Activated naive CD8-positive, alpha-beta T cell treated with anti-CD3 and anti-CD28 coated beads, Interleukin-2, amount 10 ng/mL, durations not matched to agents 7 days and 5 days (primary cell): ENCODE measurements at regions not wholly inside any gene's neighbourhood (a gene's known extent, or its start where the extent isn't known, plus 50 kb on each side); places are given as distances from the start of the nearest gene placed in this dataset.

Experiments used
- ATAC-seq: fragments of 150-1000 bp; cut with Tn5 transposase; one replicate; pipeline ENCODE4 v1.10.0; 2021; ENCODE audit warnings: low read depth, moderate library complexity
- POLR2A ChIA-PET: fragments of 350-600 bp; sonication (Branson Sonifier 250); formaldehyde crosslinking; loops from one replicate; lab custom pipeline; 2021; ENCODE audit warnings: antibody characterized with exemption; lab: Charles Lee
- DNase-seq: peaks from one replicate; pipeline ENCODE4 v3.0.0; 2021
- H3K27ac Mint-ChIP-seq: one replicate; pipeline ENCODE4 v1.8.0; 2022; ENCODE audit warnings: mild to moderate bottlenecking, mixed read lengths
- H3K27me3 Mint-ChIP-seq: one replicate; pipeline ENCODE4 v1.8.0; 2022; ENCODE audit warnings: mild to moderate bottlenecking, moderate library complexity, mixed read lengths
- H3K36me3 Mint-ChIP-seq: one replicate; pipeline ENCODE4 v1.8.0; 2021; ENCODE audit warnings: mild to moderate bottlenecking, mixed read lengths
- H3K4me1 Mint-ChIP-seq: one replicate; pipeline ENCODE4 v1.8.0; 2021; ENCODE audit warnings: mixed read lengths
- H3K4me3 Mint-ChIP-seq: one replicate; pipeline ENCODE4 v1.8.0; 2022; ENCODE audit warnings: mild to moderate bottlenecking, moderate library complexity, mixed read lengths
- H3K9me3 Mint-ChIP-seq: one replicate; pipeline ENCODE4 v1.8.0; 2021; ENCODE audit warnings: mixed read lengths

- Mint-ChIP-seq H3K36me3 (no peaks in the 10 kb centered on the region), H3K4me3 (no peak overlapping the region), H3K27ac (no peak overlapping the region), H3K9me3 (no peaks in the 10 kb centered on the region), H3K4me1 (no peaks in the 10 kb centered on the region), H3K27me3 (peaks cover 28% of the 10 kb centered on the region)
- POLR2A ChIA-PET = no interaction called here
- DNase-seq (no peak), ATAC-seq (no peak)
Observed at GRCh38 chr17:27977751-27978688, 64.5 kb upstream of the NLK start.

GRCh38 chr17:27978689-27979175 lies 63.7 kb upstream of the NLK start:
- H3K27me3 Mint-ChIP-seq = peaks cover 28% of the 10 kb centered on the region
- H3K36me3 Mint-ChIP-seq = no peaks in the 10 kb centered on the region
- H3K4me3 Mint-ChIP-seq = no peak overlapping the region
- H3K4me1 Mint-ChIP-seq = no peaks in the 10 kb centered on the region
- no peak overlapping the region for H3K27ac Mint-ChIP-seq
- POLR2A ChIA-PET = no interaction called here
- ATAC-seq = no peak
- DNase-seq = no peak
- no peaks in the 10 kb centered on the region for H3K9me3 Mint-ChIP-seq

GRCh38 chr17:27980043-27980442 lies 62.4 kb upstream of the NLK start:
- Mint-ChIP-seq H3K4me1 (no peaks in the 10 kb centered on the region), H3K4me3 (no peak overlapping the region), H3K9me3 (no peaks in the 10 kb centered on the region), H3K27me3 (peaks cover 28% of the 10 kb centered on the region), H3K36me3 (no peaks in the 10 kb centered on the region), H3K27ac (no peak overlapping the region)
- no peak for ATAC-seq
- POLR2A ChIA-PET = no interaction called here
- DNase-seq = no peak

- DNase-seq (no peak), ATAC-seq (no peak)
- peaks cover 31% of the 10 kb centered on the region for H3K27me3 Mint-ChIP-seq
- no peak overlapping the region for H3K4me3 Mint-ChIP-seq
- peaks cover 1% of the 10 kb centered on the region for H3K4me1 Mint-ChIP-seq
- no peaks in the 10 kb centered on the region for H3K36me3 Mint-ChIP-seq
- H3K27ac Mint-ChIP-seq = no peak overlapping the region
- no peaks in the 10 kb centered on the region for H3K9me3 Mint-ChIP-seq
- POLR2A ChIA-PET = no interaction called here
Observed at GRCh38 chr17:27981978-27982377, 60.5 kb upstream of the NLK start.

- H3K36me3 Mint-ChIP-seq = no peaks in the 10 kb centered on the region
- no peak overlapping the region for H3K4me3 Mint-ChIP-seq
- POLR2A ChIA-PET = no interaction called here
- H3K27me3 Mint-ChIP-seq = peaks cover 31% of the 10 kb centered on the region
- ATAC-seq (no peak), DNase-seq (no peak)
- H3K9me3 Mint-ChIP-seq = no peaks in the 10 kb centered on the region
- H3K4me1 Mint-ChIP-seq = peaks cover 1% of the 10 kb centered on the region
- no peak overlapping the region for H3K27ac Mint-ChIP-seq
Observed at GRCh38 chr17:27982688-27983087, 59.8 kb upstream of the NLK start.

GRCh38 chr17:27983853-27984252 lies 58.6 kb upstream of the NLK start:
- H3K36me3 Mint-ChIP-seq = no peaks in the 10 kb centered on the region
- ATAC-seq = no peak
- H3K4me3 Mint-ChIP-seq = no peak overlapping the region
- H3K4me1 Mint-ChIP-seq = peaks cover 1% of the 10 kb centered on the region
- peaks cover 28% of the 10 kb centered on the region for H3K27me3 Mint-ChIP-seq
- H3K27ac Mint-ChIP-seq = no peak overlapping the region
- POLR2A ChIA-PET = no interaction called here
- H3K9me3 Mint-ChIP-seq = no peaks in the 10 kb centered on the region
- no peak for DNase-seq

GRCh38 chr17:27984404-27984803 lies 58.1 kb upstream of the NLK start:
- no peak overlapping the region for H3K27ac Mint-ChIP-seq
- no peaks in the 10 kb centered on the region for H3K36me3 Mint-ChIP-seq
- DNase-seq (no peak), ATAC-seq (no peak)
- H3K4me1 Mint-ChIP-seq = peaks cover 1% of the 10 kb centered on the region
- H3K9me3 Mint-ChIP-seq = no peaks in the 10 kb centered on the region
- POLR2A ChIA-PET = no interaction called here
- peaks cover 26% of the 10 kb centered on the region for H3K27me3 Mint-ChIP-seq
- no peak overlapping the region for H3K4me3 Mint-ChIP-seq

- no peaks in the 10 kb centered on the region for H3K36me3 Mint-ChIP-seq
- H3K27ac Mint-ChIP-seq = no peak overlapping the region
- ATAC-seq = no peak
- POLR2A ChIA-PET = no interaction called here
- no peaks in the 10 kb centered on the region for H3K9me3 Mint-ChIP-seq
- no peak for DNase-seq
- peaks cover 26% of the 10 kb centered on the region for H3K27me3 Mint-ChIP-seq
- no peak overlapping the region for H3K4me3 Mint-ChIP-seq
- peaks cover 1% of the 10 kb centered on the region for H3K4me1 Mint-ChIP-seq
Observed at GRCh38 chr17:27984816-27985215, 57.7 kb upstream of the NLK start.

- H3K27ac Mint-ChIP-seq = no peak overlapping the region
- H3K27me3 Mint-ChIP-seq = peaks cover 25% of the 10 kb centered on the region
- peaks cover 1% of the 10 kb centered on the region for H3K4me1 Mint-ChIP-seq
- POLR2A ChIA-PET = no interaction called here
- H3K9me3 Mint-ChIP-seq = no peaks in the 10 kb centered on the region
- H3K36me3 Mint-ChIP-seq = no peaks in the 10 kb centered on the region
- no peak for DNase-seq
- H3K4me3 Mint-ChIP-seq = no peak overlapping the region
- ATAC-seq = no peak
Observed at GRCh38 chr17:27985306-27985705, 57.2 kb upstream of the NLK start.

GRCh38 chr17:27985736-27986399 lies 56.6 kb upstream of the NLK start:
- Mint-ChIP-seq H3K36me3 (no peaks in the 10 kb centered on the region), H3K4me1 (peaks cover 1% of the 10 kb centered on the region), H3K27me3 (peaks cover 22% of the 10 kb centered on the region), H3K9me3 (no peaks in the 10 kb centered on the region), H3K4me3 (no peak overlapping the region), H3K27ac (no peak overlapping the region)
- POLR2A ChIA-PET = no interaction called here
- ATAC-seq = no peak
- DNase-seq = no peak

GRCh38 chr17:27986805-27987684 lies 55.4 kb upstream of the NLK start:
- DNase-seq (no peak), ATAC-seq (no peak)
- Mint-ChIP-seq H3K27me3 (peaks cover 23% of the 10 kb centered on the region), H3K4me3 (no peak overlapping the region), H3K4me1 (peaks cover 1% of the 10 kb centered on the region), H3K9me3 (no peaks in the 10 kb centered on the region), H3K36me3 (no peaks in the 10 kb centered on the region), H3K27ac (no peak overlapping the region)
- POLR2A ChIA-PET = no interaction called here

GRCh38 chr17:27989046-27989445 lies 53.4 kb upstream of the NLK start:
- Mint-ChIP-seq H3K9me3 (no peaks in the 10 kb centered on the region), H3K36me3 (no peaks in the 10 kb centered on the region), H3K27me3 (peaks cover 14% of the 10 kb centered on the region), H3K4me3 (no peak overlapping the region), H3K27ac (no peak overlapping the region), H3K4me1 (peaks cover 1% of the 10 kb centered on the region)
- POLR2A ChIA-PET = no interaction called here
- no peak for DNase-seq
- ATAC-seq = no peak

GRCh38 chr17:27990100-27990499 lies 52.4 kb upstream of the NLK start:
- no peak for ATAC-seq
- Mint-ChIP-seq H3K27ac (no peak overlapping the region), H3K4me3 (no peak overlapping the region), H3K27me3 (peaks cover 15% of the 10 kb centered on the region), H3K9me3 (no peaks in the 10 kb centered on the region), H3K4me1 (peaks cover 1% of the 10 kb centered on the region), H3K36me3 (no peaks in the 10 kb centered on the region)
- DNase-seq = no peak
- POLR2A ChIA-PET = no interaction called here
